Neural cell (in vitro differentiated cells): ENCODE measurements at regions not wholly inside any gene's neighbourhood (a gene's known extent, or its start where the extent isn't known, plus 50 kb on each side); places are given as distances from the start of the nearest gene placed in this dataset.

ENCODE experiments used
- H2AFZ ChIP-seq: fragments of 200-600, 300-800 bp; sonication (generic), shearing (Covaris generic); 2 replicates; pipeline ENCODE4 v1.6.0; 2014; ENCODE audit warnings: low read depth, mild to moderate bottlenecking, antibody characterized with exemption, low read length, moderate library complexity
- H3F3A ChIP-seq: fragments of 200-600 bp; shearing (Covaris generic); 2 replicates; pipeline ENCODE4 v1.6.1; 2016; ENCODE audit warnings: mild to moderate bottlenecking, moderate library complexity, mixed read lengths, antibody characterized with exemption, low read length; ENCODE audit not compliant: insufficient read depth, poor library complexity, severe bottlenecking
- H3K27ac ChIP-seq: fragments of 200-600, 300-800 bp; sonication (generic), shearing (Covaris generic); 2 replicates; pipeline ENCODE4 v1.5.1; 2014; ENCODE audit warnings: mild to moderate bottlenecking, low read length, moderate library complexity
- H3K27me3 ChIP-seq: fragments of 300-800, 200-600 bp; sonication (generic), shearing (Covaris generic); 2 replicates; pipeline ENCODE4 v1.6.0; 2014; ENCODE audit warnings: mild to moderate bottlenecking, low read depth, low read length, moderate library complexity; ENCODE audit not compliant: insufficient read depth
- H3K36me3 ChIP-seq: fragments of 300-800, 200-600 bp; sonication (generic), shearing (Covaris generic); 2 replicates; pipeline ENCODE4 v1.5.1; 2014; ENCODE audit warnings: mild to moderate bottlenecking, antibody characterized with exemption, low read length, moderate library complexity; ENCODE audit not compliant: insufficient read depth
- H3K4me2 ChIP-seq: fragments of 300-800, 200-600 bp; sonication (generic), shearing (Covaris generic); 2 replicates; pipeline ENCODE4 v1.6.0; 2014; ENCODE audit warnings: mild to moderate bottlenecking, low read length
- H3K4me3 ChIP-seq: fragments of 300-800, 200-600 bp; sonication (generic), shearing (Covaris generic); 2 replicates; pipeline ENCODE4 v1.5.1; 2014; ENCODE audit warnings: mild to moderate bottlenecking, low read length, moderate library complexity
- H3K79me2 ChIP-seq: fragments of 200-600 bp; shearing (Covaris generic); replicated peaks from 2 replicates; pipeline ENCODE4 v1.6.0; 2014; ENCODE audit warnings: mild to moderate bottlenecking, low read length, moderate library complexity; ENCODE audit not compliant: insufficient read depth
- H3K9ac ChIP-seq: fragments of 300-800, 200-600 bp; sonication (generic), shearing (Covaris generic); 2 replicates; pipeline ENCODE4 v1.6.1; 2016; ENCODE audit warnings: mild to moderate bottlenecking, low read length, mixed read lengths
- H3K9me2 ChIP-seq: fragments of 200-600 bp; shearing (Covaris generic); 2 replicates; pipeline ENCODE4 v1.6.1; 2016; ENCODE audit warnings: mild to moderate bottlenecking, low read length, mixed read lengths; ENCODE audit not compliant: insufficient read depth
- H3K9me3 ChIP-seq: fragments of 200-600, 300-800 bp; sonication (generic), shearing (Covaris generic); 2 replicates; pipeline ENCODE4 v1.6.1; 2016; ENCODE audit warnings: mild to moderate bottlenecking, mixed run types, low read length, moderate library complexity, mixed read lengths
- H4K20me1 ChIP-seq: fragments of 200-600 bp; shearing (Covaris generic); 2 replicates; pipeline ENCODE4 v1.6.1; 2016; ENCODE audit warnings: mild to moderate bottlenecking, mixed run types; ENCODE audit not compliant: insufficient read depth
- CTCF ChIP-seq: fragments of 450-650 bp; IDR thresholded peaks from 2 replicates; pipeline ENCODE4 v1.5.1; 2014; ENCODE audit warnings: antibody characterized with exemption, mild to moderate bottlenecking, moderate library complexity; ENCODE audit not compliant: poor library complexity, severe bottlenecking
- EP300 ChIP-seq: fragments of 450-650 bp; conservative IDR thresholded peaks from 2 replicates; pipeline ENCODE4 v1.6.1; 2014; ENCODE audit warnings: antibody characterized with exemption, mild to moderate bottlenecking, moderate library complexity; ENCODE audit not compliant: poor library complexity, severe bottlenecking
- EZH2 ChIP-seq: fragments of 200-600, 300-800 bp; shearing (Covaris generic), sonication (generic); IDR thresholded peaks from 2 replicates; pipeline ENCODE4 v1.6.1; 2014; ENCODE audit warnings: antibody characterized with exemption, low read length, borderline replicate concordance, mild to moderate bottlenecking; ENCODE audit not compliant: insufficient read depth, poor library complexity, severe bottlenecking
- MXI1 ChIP-seq: fragments of 450-650 bp; conservative IDR thresholded peaks from 2 replicates; pipeline ENCODE4 v1.6.1; 2014; ENCODE audit warnings: antibody characterized with exemption, mild to moderate bottlenecking; ENCODE audit not compliant: poor library complexity, severe bottlenecking
- POLR2AphosphoS5 ChIP-seq: IDR thresholded peaks from 2 replicates; pipeline ENCODE4 v1.6.1; 2012
- RAD21 ChIP-seq: fragments of 450-650 bp; conservative IDR thresholded peaks from 2 replicates; pipeline ENCODE4 v1.6.1; 2014; ENCODE audit warnings: antibody characterized with exemption, mild to moderate bottlenecking, moderate library complexity
- REST ChIP-seq: IDR thresholded peaks from 2 replicates; pipeline ENCODE4 v1.6.1; 2012; ENCODE audit warnings: borderline replicate concordance
- SMC3 ChIP-seq: fragments of 450-650 bp; conservative IDR thresholded peaks from 2 replicates; pipeline ENCODE4 v1.6.1; 2014; ENCODE audit warnings: antibody characterized with exemption, mild to moderate bottlenecking, moderate library complexity; ENCODE audit not compliant: poor library complexity
- TAF1 ChIP-seq: IDR thresholded peaks from 2 replicates; pipeline ENCODE4 v1.6.1; 2012; ENCODE audit warnings: low read depth

GRCh38 chr21:26288026-26288425, 117.5 kb upstream of the APP start:
- H3K9ac ChIP-seq: no peak overlapping the region
- no peak overlapping the region for H3K4me3 ChIP-seq
- no peaks in the 10 kb centered on the region for H3F3A ChIP-seq
- TF ChIP-seq TAF1 (no peak), REST (no peak), POLR2AphosphoS5 (no peak), RAD21 (no peak), CTCF (no peak), SMC3 (no peak), EP300 (no peak), EZH2 (no peak), MXI1 (no peak)
- H3K79me2 ChIP-seq: no peaks in the 10 kb centered on the region
- no peaks in the 10 kb centered on the region for H3K36me3 ChIP-seq
- H3K27ac ChIP-seq: no peak overlapping the region
- no peaks in the 10 kb centered on the region for H3K27me3 ChIP-seq
- no peak overlapping the region for H3K4me2 ChIP-seq
- no peaks in the 10 kb centered on the region for H4K20me1 ChIP-seq
- H3K9me2 ChIP-seq: no peaks in the 10 kb centered on the region
- no peak overlapping the region for H2AFZ ChIP-seq
- H3K9me3 ChIP-seq: no peaks in the 10 kb centered on the region

GRCh38 chr21:26284531-26284930, 114.0 kb upstream of the APP start:
- Histone ChIP-seq H3K4me3 (no peak overlapping the region), H3K9ac (no peak overlapping the region), H3K79me2 (no peaks in the 10 kb centered on the region), H3K36me3 (no peaks in the 10 kb centered on the region), H3K27me3 (no peaks in the 10 kb centered on the region), H2AFZ (no peak overlapping the region), H3K27ac (no peak overlapping the region), H4K20me1 (no peaks in the 10 kb centered on the region), H3F3A (no peaks in the 10 kb centered on the region), H3K9me3 (no peaks in the 10 kb centered on the region), H3K4me2 (no peak overlapping the region), H3K9me2 (no peaks in the 10 kb centered on the region)
- TF ChIP-seq RAD21: no peak

GRCh38 chr21:26282058-26282457, 111.5 kb upstream of the APP start:
- Histone ChIP-seq H3K36me3 (no peaks in the 10 kb centered on the region), H3K27me3 (no peaks in the 10 kb centered on the region), H3K79me2 (no peaks in the 10 kb centered on the region), H2AFZ (no peak overlapping the region), H3K9me3 (no peaks in the 10 kb centered on the region), H3K27ac (no peak overlapping the region), H3K9ac (no peak overlapping the region), H3F3A (no peaks in the 10 kb centered on the region), H3K9me2 (no peaks in the 10 kb centered on the region), H3K4me2 (no peak overlapping the region), H3K4me3 (no peak overlapping the region), H4K20me1 (no peaks in the 10 kb centered on the region)
- no peak for TF ChIP-seq CTCF
- no peak for TF ChIP-seq EP300
- no peak for TF ChIP-seq MXI1
- TF ChIP-seq POLR2AphosphoS5: no peak
- TF ChIP-seq SMC3: no peak
- TF ChIP-seq RAD21: no peak
- no peak for TF ChIP-seq EZH2
- TF ChIP-seq REST: no peak
- no peak for TF ChIP-seq TAF1
